Ectodermal cell (in vitro differentiated cells): ENCODE measurements at regions not wholly inside any gene's neighbourhood (a gene's known extent, or its start where the extent isn't known, plus 50 kb on each side); places are given as distances from the start of the nearest gene placed in this dataset.

Experiments
- H3K27ac ChIP-seq: 2 replicates; pipeline ENCODE4 v1.7.0; 2013; ENCODE audit warnings: mild to moderate bottlenecking, low read depth, low read length; ENCODE audit not compliant: insufficient read depth, poor library complexity, severe bottlenecking
- H3K27me3 ChIP-seq: 2 replicates; pipeline ENCODE4 v1.7.0; 2013; ENCODE audit warnings: mild to moderate bottlenecking, low read length; ENCODE audit not compliant: insufficient read depth, control insufficient read depth, poor library complexity, severe bottlenecking
- H3K36me3 ChIP-seq: one replicate; pipeline ENCODE4 v1.7.0; 2013; ENCODE audit warnings: low read length; ENCODE audit not compliant: control insufficient read depth, insufficient read depth
- H3K4me1 ChIP-seq: one replicate; pipeline ENCODE4 v1.7.0; 2013; ENCODE audit warnings: low read length; ENCODE audit not compliant: control insufficient read depth, insufficient read depth
- H3K4me3 ChIP-seq: 2 replicates; pipeline ENCODE4 v1.7.0; 2013; ENCODE audit warnings: low read depth, low read length, control low read depth; ENCODE audit not compliant: insufficient read depth
- H3K9me3 ChIP-seq: 2 replicates; pipeline ENCODE4 v1.7.0; 2013; ENCODE audit warnings: mild to moderate bottlenecking, low read length, moderate library complexity; ENCODE audit not compliant: control insufficient read depth
- WGBS, 2 experiments: methylation state at CpG; one replicate each; pipeline ENCODE4 v1.1.7; 2013; ENCODE audit warnings: missing lambda C conversion rate in 2 of 2; 5-methylcytosine and 5-hydroxymethylcytosine counted together

- H3K27me3 ChIP-seq = no peaks in the 10 kb centered on the region
- no peaks in the 10 kb centered on the region for H3K36me3 ChIP-seq
- H3K4me1 ChIP-seq = no peaks in the 10 kb centered on the region
- no peaks in the 10 kb centered on the region for H3K9me3 ChIP-seq
- no peak overlapping the region for H3K27ac ChIP-seq
- no peak overlapping the region for H3K4me3 ChIP-seq
Measured at GRCh38 chr12:38477340-38478090, 160.9 kb downstream of the ALG10B start.

GRCh38 chr12:38480594-38480993 is 164.0 kb downstream of the ALG10B start:
- H3K27me3 ChIP-seq = no peaks in the 10 kb centered on the region
- no peak overlapping the region for H3K4me3 ChIP-seq
- no peaks in the 10 kb centered on the region for H3K9me3 ChIP-seq
- no peak overlapping the region for H3K27ac ChIP-seq
- H3K4me1 ChIP-seq = no peaks in the 10 kb centered on the region
- no peaks in the 10 kb centered on the region for H3K36me3 ChIP-seq

GRCh38 chr12:38484821-38485449 is 168.4 kb downstream of the ALG10B start:
- Histone ChIP-seq H3K36me3 (no peaks in the 10 kb centered on the region), H3K4me3 (no peak overlapping the region), H3K4me1 (peaks cover 6% of the 10 kb centered on the region), H3K27ac (no peak overlapping the region), H3K27me3 (no peaks in the 10 kb centered on the region), H3K9me3 (no peaks in the 10 kb centered on the region)
- WGBS, 2 experiments = 56 to 59% methylated on average over 2 of the region's 2 CpGs

- Histone ChIP-seq H3K27ac (no peak overlapping the region), H3K36me3 (no peaks in the 10 kb centered on the region), H3K27me3 (no peaks in the 10 kb centered on the region), H3K9me3 (no peaks in the 10 kb centered on the region), H3K4me1 (peaks cover 6% of the 10 kb centered on the region), H3K4me3 (no peak overlapping the region)
- 72 to 100% methylated on average over 2 of the region's 2 CpGs for WGBS, 2 experiments
Measured at GRCh38 chr12:38488866-38489265, 172.3 kb downstream of the ALG10B start.

- Histone ChIP-seq H3K4me1 (peaks cover 6% of the 10 kb centered on the region), H3K36me3 (no peaks in the 10 kb centered on the region), H3K9me3 (no peaks in the 10 kb centered on the region), H3K27ac (no peak overlapping the region), H3K4me3 (no peak overlapping the region), H3K27me3 (no peaks in the 10 kb centered on the region)
- WGBS, 2 experiments = 63 to 69% methylated on average over 3 to 4 of the region's 5 CpGs
Measured at GRCh38 chr12:38490073-38490472, 173.5 kb downstream of the ALG10B start.

GRCh38 chr12:38490941-38491340 is 174.4 kb downstream of the ALG10B start:
- Histone ChIP-seq H3K36me3 (no peaks in the 10 kb centered on the region), H3K27ac (no peak overlapping the region), H3K4me1 (peaks cover 6% of the 10 kb centered on the region), H3K4me3 (no peak overlapping the region), H3K9me3 (no peaks in the 10 kb centered on the region), H3K27me3 (no peaks in the 10 kb centered on the region)
- 83 to 84% methylated on average over 1 of the region's 1 CpG for WGBS, 2 experiments

GRCh38 chr12:38501481-38501880 is 184.9 kb downstream of the ALG10B start:
- no peak overlapping the region for H3K27ac ChIP-seq
- no peaks in the 10 kb centered on the region for H3K36me3 ChIP-seq
- WGBS, 2 experiments = 81 to 93% methylated on average over 3 to 4 of the region's 4 CpGs
- no peaks in the 10 kb centered on the region for H3K9me3 ChIP-seq
- H3K4me1 ChIP-seq = no peaks in the 10 kb centered on the region
- H3K27me3 ChIP-seq = no peaks in the 10 kb centered on the region
- H3K4me3 ChIP-seq = no peak overlapping the region

- Histone ChIP-seq H3K9me3 (no peaks in the 10 kb centered on the region), H3K36me3 (no peaks in the 10 kb centered on the region), H3K27me3 (no peaks in the 10 kb centered on the region), H3K4me1 (no peaks in the 10 kb centered on the region), H3K4me3 (no peak overlapping the region), H3K27ac (no peak overlapping the region)
Measured at GRCh38 chr12:38501991-38502390, 185.4 kb downstream of the ALG10B start.

- Histone ChIP-seq H3K4me3 (no peak overlapping the region), H3K27ac (no peak overlapping the region), H3K36me3 (no peaks in the 10 kb centered on the region), H3K9me3 (no peaks in the 10 kb centered on the region), H3K4me1 (no peaks in the 10 kb centered on the region), H3K27me3 (no peaks in the 10 kb centered on the region)
- 94 to 95% methylated on average over 4 of the region's 4 CpGs for WGBS, 2 experiments
Measured at GRCh38 chr12:38502415-38502814, 185.8 kb downstream of the ALG10B start.

- no peak overlapping the region for H3K4me3 ChIP-seq
- WGBS, 2 experiments = 86 to 88% methylated on average over 7 of the region's 7 CpGs
- H3K27me3 ChIP-seq = no peaks in the 10 kb centered on the region
- no peaks in the 10 kb centered on the region for H3K9me3 ChIP-seq
- H3K4me1 ChIP-seq = no peaks in the 10 kb centered on the region
- H3K36me3 ChIP-seq = no peaks in the 10 kb centered on the region
- no peak overlapping the region for H3K27ac ChIP-seq
Measured at GRCh38 chr12:38507839-38508238, 191.3 kb downstream of the ALG10B start.
